Testis (tissue), 2 donors: ENCODE measurements at regions not wholly inside any gene's neighbourhood (a gene's known extent, or its start where the extent isn't known, plus 50 kb on each side); places are given as distances from the start of the nearest gene placed in this dataset.

ENCODE experiments used
- POLR2A ChIP-seq: fragments of 450-650 bp; IDR thresholded peaks from one replicate; pipeline ENCODE4 v1.6.1; 2017; ENCODE audit warnings: antibody characterized with exemption, mild to moderate bottlenecking, moderate library complexity
- TF ChIP-seq, protein P1 (sequence below), 3 experiments: fragments of 450-650 bp in 2 of 3; fragments of 200-600 bp in 1 of 3; sonication (generic) in 1 of 3; IDR thresholded peaks; one replicate each; pipeline ENCODE4 v1.5.1; 2016 to 2019; ENCODE audit warnings: antibody characterized with exemption in 3 of 3, mild to moderate bottlenecking in 2 of 3, moderate library complexity in 1 of 3

- no peak for TF ChIP-seq POLR2A
- TF ChIP-seq, protein P1, sequence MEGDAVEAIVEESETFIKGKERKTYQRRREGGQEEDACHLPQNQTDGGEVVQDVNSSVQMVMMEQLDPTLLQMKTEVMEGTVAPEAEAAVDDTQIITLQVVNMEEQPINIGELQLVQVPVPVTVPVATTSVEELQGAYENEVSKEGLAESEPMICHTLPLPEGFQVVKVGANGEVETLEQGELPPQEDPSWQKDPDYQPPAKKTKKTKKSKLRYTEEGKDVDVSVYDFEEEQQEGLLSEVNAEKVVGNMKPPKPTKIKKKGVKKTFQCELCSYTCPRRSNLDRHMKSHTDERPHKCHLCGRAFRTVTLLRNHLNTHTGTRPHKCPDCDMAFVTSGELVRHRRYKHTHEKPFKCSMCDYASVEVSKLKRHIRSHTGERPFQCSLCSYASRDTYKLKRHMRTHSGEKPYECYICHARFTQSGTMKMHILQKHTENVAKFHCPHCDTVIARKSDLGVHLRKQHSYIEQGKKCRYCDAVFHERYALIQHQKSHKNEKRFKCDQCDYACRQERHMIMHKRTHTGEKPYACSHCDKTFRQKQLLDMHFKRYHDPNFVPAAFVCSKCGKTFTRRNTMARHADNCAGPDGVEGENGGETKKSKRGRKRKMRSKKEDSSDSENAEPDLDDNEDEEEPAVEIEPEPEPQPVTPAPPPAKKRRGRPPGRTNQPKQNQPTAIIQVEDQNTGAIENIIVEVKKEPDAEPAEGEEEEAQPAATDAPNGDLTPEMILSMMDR (IDR thresholded peaks at IDR 0.05) = no peak
Observed at GRCh38 chr12:115308918-115309317, 624.9 kb upstream of the TBX3 start.
